IMR-90 (cell line): ENCODE measurements at regions not wholly inside any gene's neighbourhood (a gene's known extent, or its start where the extent isn't known, plus 50 kb on each side); places are given as distances from the start of the nearest gene placed in this dataset.

Source experiments
- POLR2A ChIP-seq: IDR thresholded peaks from 2 replicates; pipeline ENCODE4 v1.6.1; 2012; ENCODE audit warnings: mild to moderate bottlenecking, low read depth, low read length
- RAD21 ChIP-seq: IDR thresholded peaks from 2 replicates; pipeline ENCODE4 v1.6.1; 2012; ENCODE audit warnings: low read length, improper control_type of control experiment
- RFX5 ChIP-seq: IDR thresholded peaks from 2 replicates; pipeline ENCODE4 v1.8.0; 2012; ENCODE audit warnings: low read depth, mild to moderate bottlenecking, low read length, moderate library complexity
- TF ChIP-seq, protein P1 (sequence below): conservative IDR thresholded peaks from 2 replicates; pipeline ENCODE4 v1.5.1; 2012; ENCODE audit warnings: mild to moderate bottlenecking, low read depth, low read length, improper control_type of control experiment
- TF ChIP-seq, protein P2 (sequence below): fragments of 150-350 bp; IDR thresholded peaks from 2 replicates; pipeline ENCODE4 v1.6.1; 2016; ENCODE audit warnings: low read depth, mild to moderate bottlenecking, low read length, moderate library complexity, borderline replicate concordance

DNA sequence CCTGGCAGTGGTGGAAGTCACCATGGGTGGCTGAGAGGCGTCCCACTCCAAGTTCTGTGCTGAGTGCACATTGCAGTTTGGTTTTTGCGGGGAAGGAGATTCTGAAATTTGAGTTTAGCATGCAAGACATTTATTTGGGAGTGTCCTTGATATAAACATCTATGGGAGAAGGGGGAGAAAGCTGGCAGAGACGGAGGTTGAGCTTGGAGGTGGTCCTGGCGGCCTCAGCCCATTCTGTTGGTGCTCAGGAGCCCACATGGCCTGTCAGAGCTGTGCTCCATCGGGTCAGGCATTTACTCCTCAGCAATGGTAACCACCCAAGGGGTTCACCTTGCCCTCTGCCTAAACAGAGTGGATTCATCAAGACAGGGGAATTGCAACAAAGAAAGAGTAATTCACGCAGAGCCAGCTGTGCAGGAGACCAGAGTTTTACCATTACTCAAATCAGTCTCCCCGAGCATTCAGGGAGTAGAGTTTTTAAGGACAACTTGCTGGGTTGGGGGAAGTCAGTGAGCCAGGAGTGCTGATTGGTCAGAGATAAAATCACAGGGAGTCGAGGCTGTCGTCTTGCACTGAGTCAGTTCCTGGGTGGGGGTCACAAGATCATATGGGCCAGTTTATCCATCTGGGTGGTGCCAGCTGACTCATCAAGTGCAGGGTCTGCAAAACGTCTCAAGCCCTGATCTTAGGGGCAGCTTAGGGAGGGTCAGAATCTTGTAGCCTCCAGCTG is 323.3 kb upstream of the TMEM132C start:
- TF ChIP-seq, protein P1, sequence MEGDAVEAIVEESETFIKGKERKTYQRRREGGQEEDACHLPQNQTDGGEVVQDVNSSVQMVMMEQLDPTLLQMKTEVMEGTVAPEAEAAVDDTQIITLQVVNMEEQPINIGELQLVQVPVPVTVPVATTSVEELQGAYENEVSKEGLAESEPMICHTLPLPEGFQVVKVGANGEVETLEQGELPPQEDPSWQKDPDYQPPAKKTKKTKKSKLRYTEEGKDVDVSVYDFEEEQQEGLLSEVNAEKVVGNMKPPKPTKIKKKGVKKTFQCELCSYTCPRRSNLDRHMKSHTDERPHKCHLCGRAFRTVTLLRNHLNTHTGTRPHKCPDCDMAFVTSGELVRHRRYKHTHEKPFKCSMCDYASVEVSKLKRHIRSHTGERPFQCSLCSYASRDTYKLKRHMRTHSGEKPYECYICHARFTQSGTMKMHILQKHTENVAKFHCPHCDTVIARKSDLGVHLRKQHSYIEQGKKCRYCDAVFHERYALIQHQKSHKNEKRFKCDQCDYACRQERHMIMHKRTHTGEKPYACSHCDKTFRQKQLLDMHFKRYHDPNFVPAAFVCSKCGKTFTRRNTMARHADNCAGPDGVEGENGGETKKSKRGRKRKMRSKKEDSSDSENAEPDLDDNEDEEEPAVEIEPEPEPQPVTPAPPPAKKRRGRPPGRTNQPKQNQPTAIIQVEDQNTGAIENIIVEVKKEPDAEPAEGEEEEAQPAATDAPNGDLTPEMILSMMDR: no peak
- no peak for TF ChIP-seq RAD21
- TF ChIP-seq, protein P2, sequence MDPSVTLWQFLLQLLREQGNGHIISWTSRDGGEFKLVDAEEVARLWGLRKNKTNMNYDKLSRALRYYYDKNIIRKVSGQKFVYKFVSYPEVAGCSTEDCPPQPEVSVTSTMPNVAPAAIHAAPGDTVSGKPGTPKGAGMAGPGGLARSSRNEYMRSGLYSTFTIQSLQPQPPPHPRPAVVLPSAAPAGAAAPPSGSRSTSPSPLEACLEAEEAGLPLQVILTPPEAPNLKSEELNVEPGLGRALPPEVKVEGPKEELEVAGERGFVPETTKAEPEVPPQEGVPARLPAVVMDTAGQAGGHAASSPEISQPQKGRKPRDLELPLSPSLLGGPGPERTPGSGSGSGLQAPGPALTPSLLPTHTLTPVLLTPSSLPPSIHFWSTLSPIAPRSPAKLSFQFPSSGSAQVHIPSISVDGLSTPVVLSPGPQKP: no peak
- no peak for TF ChIP-seq POLR2A
- no peak for TF ChIP-seq RFX5
